ENCODE measurements at regions not wholly inside any gene's neighbourhood (a gene's known extent, or its start where the extent isn't known, plus 50 kb on each side); places are given as distances from the start of the nearest gene placed in this dataset.
"Not testable (repeated sequence)": the region's sequence is repeated elsewhere in the genome, so short reads cannot be mapped to it uniquely, and the experiment has no call there.

DNA sequence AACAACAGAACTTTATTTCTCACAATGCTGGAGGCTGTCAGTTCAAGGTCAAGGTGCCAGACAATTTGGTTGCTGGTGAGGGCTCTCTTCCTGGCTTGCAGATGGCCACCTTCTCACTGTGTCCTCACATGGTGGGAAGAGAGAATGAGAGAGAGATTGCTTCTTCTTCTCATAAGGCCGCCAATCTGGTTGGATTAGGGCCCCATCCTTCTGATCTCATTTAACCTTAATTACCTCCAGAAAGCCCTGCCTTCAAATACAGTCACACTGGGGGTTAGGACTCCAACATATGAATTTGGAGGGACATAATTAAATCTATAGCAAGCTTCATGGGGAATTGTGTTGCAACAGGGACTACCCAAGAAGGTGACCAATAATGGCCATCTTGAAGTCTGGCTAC lies 110.2 kb downstream of the LHX2 start:
- Histone ChIP-seq H3K27me3 (peaks cover 0 to 8% (median 0%) of the 10 kb centered on the region in 3 donors), H3K4me3 (no peak overlapping the region), H3K36me3 (no peaks in the 10 kb centered on the region), H3K4me1 (no peaks in the 10 kb centered on the region), H3K27ac (no peak overlapping the region), H3K9me3 (peaks cover 0 to 6% (median 4%) of the 10 kb centered on the region in 4 donors)
- intact Hi-C loops (cut with DNase I): loop anchor here (10.0 kb wide), 3 partner anchors 173 to 413 kb away; no protein-coding TSS in a partner anchor
- DNase-seq: no peak
- WGBS, 2 donors: 95 to 97% methylated on average over 1 of the region's 1 CpG
- TF ChIP-seq, protein P1, sequence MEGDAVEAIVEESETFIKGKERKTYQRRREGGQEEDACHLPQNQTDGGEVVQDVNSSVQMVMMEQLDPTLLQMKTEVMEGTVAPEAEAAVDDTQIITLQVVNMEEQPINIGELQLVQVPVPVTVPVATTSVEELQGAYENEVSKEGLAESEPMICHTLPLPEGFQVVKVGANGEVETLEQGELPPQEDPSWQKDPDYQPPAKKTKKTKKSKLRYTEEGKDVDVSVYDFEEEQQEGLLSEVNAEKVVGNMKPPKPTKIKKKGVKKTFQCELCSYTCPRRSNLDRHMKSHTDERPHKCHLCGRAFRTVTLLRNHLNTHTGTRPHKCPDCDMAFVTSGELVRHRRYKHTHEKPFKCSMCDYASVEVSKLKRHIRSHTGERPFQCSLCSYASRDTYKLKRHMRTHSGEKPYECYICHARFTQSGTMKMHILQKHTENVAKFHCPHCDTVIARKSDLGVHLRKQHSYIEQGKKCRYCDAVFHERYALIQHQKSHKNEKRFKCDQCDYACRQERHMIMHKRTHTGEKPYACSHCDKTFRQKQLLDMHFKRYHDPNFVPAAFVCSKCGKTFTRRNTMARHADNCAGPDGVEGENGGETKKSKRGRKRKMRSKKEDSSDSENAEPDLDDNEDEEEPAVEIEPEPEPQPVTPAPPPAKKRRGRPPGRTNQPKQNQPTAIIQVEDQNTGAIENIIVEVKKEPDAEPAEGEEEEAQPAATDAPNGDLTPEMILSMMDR (IDR thresholded peaks at IDR 0.05): no peak
- TF ChIP-seq POLR2A (IDR thresholded peaks at IDR 0.05): no peak
- TF ChIP-seq POLR2AphosphoS5 (IDR thresholded peaks at IDR 0.05): no peak
- no peak for TF ChIP-seq EP300 (IDR thresholded peaks at IDR 0.05)

DNA sequence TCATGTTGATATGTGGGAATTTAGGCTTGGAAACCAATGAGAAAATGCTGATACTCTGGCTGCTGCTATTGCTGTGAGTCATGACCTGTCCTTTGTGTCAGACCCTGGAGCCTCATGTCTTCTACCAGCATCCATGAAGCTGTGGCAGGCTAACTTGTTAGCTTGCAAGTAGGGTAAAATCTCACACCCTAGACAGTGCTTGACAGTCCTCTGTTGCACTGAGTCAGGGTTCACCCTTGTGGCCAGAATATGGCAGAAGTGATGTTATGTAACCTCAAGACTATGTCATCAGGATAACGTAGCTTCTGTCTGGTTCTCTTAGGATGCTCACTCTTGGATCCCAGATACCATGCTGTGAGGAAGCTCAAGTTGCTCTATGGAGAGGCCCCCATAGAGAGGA lies 110.8 kb downstream of the LHX2 start:
- intact Hi-C loops (cut with DNase I): loop anchor here (10.0 kb wide), 3 partner anchors 172 to 412 kb away; no protein-coding TSS in a partner anchor
- peaks cover 0 to 6% (median 2%) of the 10 kb centered on the region in 4 donors for H3K9me3 ChIP-seq
- no peak for DNase-seq
- peaks cover 0 to 8% (median 0%) of the 10 kb centered on the region in 3 donors for H3K27me3 ChIP-seq
- TF ChIP-seq, protein P1 (IDR thresholded peaks at IDR 0.05): no peak
- TF ChIP-seq POLR2A (IDR thresholded peaks at IDR 0.05): no peak
- TF ChIP-seq EP300 (IDR thresholded peaks at IDR 0.05): no peak
- no peak for TF ChIP-seq POLR2AphosphoS5 (IDR thresholded peaks at IDR 0.05)
- H3K27ac ChIP-seq: no peak overlapping the region
- no peaks in the 10 kb centered on the region for H3K36me3 ChIP-seq
- WGBS, 2 donors: 74 to 83% methylated on average over 1 of the region's 1 CpG
- no peaks in the 10 kb centered on the region for H3K4me1 ChIP-seq
- H3K4me3 ChIP-seq: no peak overlapping the region

DNA sequence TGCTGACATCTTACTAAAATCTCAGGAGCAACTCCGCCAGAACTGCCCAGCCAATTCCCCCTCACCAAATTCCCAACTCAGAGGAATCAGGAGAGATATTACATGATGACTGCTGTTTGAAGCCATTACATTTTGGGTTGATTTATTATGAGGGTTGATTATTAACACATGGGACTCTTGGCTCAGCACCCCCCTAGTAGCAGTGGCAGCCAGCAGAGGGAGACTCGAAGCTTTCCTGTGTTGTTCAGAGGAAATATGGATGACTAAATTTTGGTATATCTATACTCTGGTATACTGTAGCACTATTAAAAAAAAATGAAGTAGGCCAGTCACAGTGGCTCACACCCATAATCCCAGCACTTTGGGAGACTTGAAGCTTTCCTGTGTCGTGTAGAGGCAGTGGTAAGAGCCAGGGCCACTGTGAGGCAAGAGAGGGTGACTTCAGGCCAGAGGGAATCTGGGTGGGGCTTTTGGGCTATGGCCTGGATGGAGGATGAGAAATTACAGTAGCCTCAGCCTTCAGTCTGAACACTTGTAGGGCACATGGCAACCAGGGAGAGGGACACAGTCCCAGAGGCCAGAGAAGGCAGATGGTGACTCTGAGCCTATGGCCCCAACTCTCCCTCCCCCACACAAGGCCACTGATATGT lies 111.4 kb downstream of the LHX2 start:
- no peaks in the 10 kb centered on the region for H3K4me1 ChIP-seq
- intact Hi-C loops (cut with DNase I): loop anchor here (10.0 kb wide), 3 partner anchors 172 to 412 kb away; no protein-coding TSS in a partner anchor

DNA sequence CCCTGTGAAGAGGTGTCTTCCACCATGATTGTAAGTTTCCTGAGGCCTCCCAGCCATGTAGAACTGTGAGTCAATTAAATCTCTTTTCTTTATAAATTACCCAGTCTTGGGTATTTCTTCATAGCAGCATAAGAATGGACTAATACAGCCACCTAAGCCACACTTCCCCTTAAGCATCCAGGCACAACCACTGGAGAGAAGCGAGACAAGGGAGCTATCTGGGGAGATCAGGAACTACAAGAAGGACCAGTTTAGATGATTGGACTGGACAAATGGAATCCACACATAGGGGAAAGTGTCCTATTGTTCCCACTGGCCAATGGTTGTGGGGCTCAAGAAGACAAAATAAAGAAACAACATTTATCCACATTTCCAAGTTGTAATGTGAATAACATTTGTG lies 112.1 kb downstream of the LHX2 start:
- not testable (repeated sequence) for H3K36me3 ChIP-seq, H3K4me1 ChIP-seq, H3K27ac ChIP-seq, H3K9me3 ChIP-seq, H3K27me3 ChIP-seq, H3K4me3 ChIP-seq, DNase-seq
- 81 to 87% methylated on average over 1 of the region's 1 CpG for WGBS, 2 donors
- intact Hi-C loops (cut with DNase I): loop anchor here (10.0 kb wide), 3 partner anchors 171 to 411 kb away; no protein-coding TSS in a partner anchor

More for the DNA sequence above, 111.4 kb downstream of the LHX2 start:
- Histone ChIP-seq H3K27me3 (peaks cover 0 to 8% (median 0%) of the 10 kb centered on the region in 3 donors), H3K27ac (no peak overlapping the region), H3K4me3 (no peak overlapping the region), H3K9me3 (peaks cover 0 to 5% (median 2%) of the 10 kb centered on the region in 4 donors), H3K36me3 (no peaks in the 10 kb centered on the region)
- WGBS, 2 donors: 56 to 72% methylated on average over 3 of the region's 3 CpGs
- DNase-seq: no peak
- TF ChIP-seq EP300 (IDR thresholded peaks at IDR 0.05) (no peak), POLR2AphosphoS5 (IDR thresholded peaks at IDR 0.05) (no peak), POLR2A (IDR thresholded peaks at IDR 0.05) (no peak)
- TF ChIP-seq, protein P1 (IDR thresholded peaks at IDR 0.05): no peak

DNA sequence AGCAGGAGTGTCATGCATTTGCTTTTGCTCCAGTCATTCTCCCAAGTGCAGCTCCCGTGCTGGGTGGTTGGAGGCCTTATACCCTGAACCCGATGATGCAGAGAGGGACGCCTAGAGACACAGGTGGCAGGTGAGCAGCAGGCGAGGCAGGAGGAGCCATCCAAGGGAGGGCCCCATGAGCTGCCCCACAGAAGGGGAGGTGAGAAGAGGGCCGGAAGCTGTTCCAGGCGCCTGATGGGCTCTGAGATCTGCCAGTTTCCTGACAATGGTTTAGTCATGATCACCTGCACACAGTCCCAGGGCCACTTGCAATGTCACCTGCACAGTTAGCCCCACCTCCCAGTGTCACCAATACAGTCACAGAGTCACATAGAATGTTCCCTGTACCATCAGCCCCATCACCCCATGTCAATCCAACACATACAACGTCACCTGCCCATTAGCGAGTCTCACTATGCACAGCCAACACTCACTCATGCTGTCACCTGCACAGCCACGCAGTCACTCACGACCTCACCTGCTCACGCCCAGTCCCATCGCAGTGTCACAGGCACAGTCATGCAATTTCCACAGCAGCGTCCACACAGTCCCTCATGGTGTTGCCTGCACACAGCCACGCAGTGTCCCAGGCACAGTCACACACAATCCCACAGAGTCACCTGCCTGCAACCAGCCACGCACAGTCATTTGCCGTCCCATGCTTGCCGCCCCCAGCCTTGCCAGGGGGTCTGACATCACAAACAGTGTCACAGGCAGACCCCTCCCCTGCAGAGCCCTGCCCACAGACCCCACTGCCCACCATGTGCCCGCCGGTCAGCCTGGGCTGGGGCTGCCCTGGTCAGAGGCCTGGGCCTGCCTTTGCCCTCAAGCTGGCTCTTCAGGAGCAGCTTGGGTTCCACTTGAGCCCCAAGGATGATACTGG lies 113.4 kb downstream of the LHX2 start:
- no peak for TF ChIP-seq EP300 (IDR thresholded peaks at IDR 0.05)
- TF ChIP-seq POLR2AphosphoS5 (IDR thresholded peaks at IDR 0.05): no peak
- TF ChIP-seq POLR2A (IDR thresholded peaks at IDR 0.05): no peak
- intact Hi-C loops (cut with DNase I): loop anchor here (10.0 kb wide), 3 partner anchors 170 to 410 kb away; no protein-coding TSS in a partner anchor
- peaks cover 0 to 8% (median 0%) of the 10 kb centered on the region in 3 donors for H3K27me3 ChIP-seq
- H3K4me1 ChIP-seq: no peaks in the 10 kb centered on the region
- DNase-seq: no peak
- H3K4me3 ChIP-seq: no peak overlapping the region
- WGBS, 2 donors: 85 to 87% methylated on average over 19 of the region's 19 CpGs
- H3K27ac ChIP-seq: no peak overlapping the region
- H3K36me3 ChIP-seq: no peaks in the 10 kb centered on the region
- peaks cover 0 to 5% (median 2%) of the 10 kb centered on the region in 4 donors for H3K9me3 ChIP-seq

Data from sigmoid colon (tissue), 6 donors.